ENCODE measurements at regions not wholly inside any gene's neighbourhood (a gene's known extent, or its start where the extent isn't known, plus 50 kb on each side); places are given as distances from the start of the nearest gene placed in this dataset.

- H3K4me2 ChIP-seq (ENCODE audit: insufficient read depth, insufficient read length, low read length): no peak overlapping the region
- H3K14ac ChIP-seq (ENCODE audit: insufficient read depth, low read length): no peak overlapping the region
- Mint-ChIP-seq H3K27ac (peak overlapping the region in 1 of 3 experiments; percentile 25; a peak in 2 of 7 replicates), H3K9me3 (peaks cover 4 to 7% of the 10 kb centered on the region in 2 experiments; a peak in 4 of 5 replicates), H3K4me1 (peaks cover 25 to 31% of the 10 kb centered on the region in 2 experiments), H3K4me3 (no peak overlapping the region), H3K36me3 (ENCODE audit: insufficient read depth in 1 of 3, low read depth in 3 of 3) (peaks cover 0 to 6% (median 4%) of the 10 kb centered on the region in 3 experiments; a peak in 3 of 7 replicates), H3K27me3 (ENCODE audit: low read depth) (peaks cover 7% of the 10 kb centered on the region)
- H3K18ac ChIP-seq (ENCODE audit: insufficient read length, low read depth, low read length): no peak overlapping the region
- H3K23ac ChIP-seq (ENCODE audit: insufficient read length, low read depth, low read length): no peak overlapping the region
- TF ChIP-seq, protein P1, sequence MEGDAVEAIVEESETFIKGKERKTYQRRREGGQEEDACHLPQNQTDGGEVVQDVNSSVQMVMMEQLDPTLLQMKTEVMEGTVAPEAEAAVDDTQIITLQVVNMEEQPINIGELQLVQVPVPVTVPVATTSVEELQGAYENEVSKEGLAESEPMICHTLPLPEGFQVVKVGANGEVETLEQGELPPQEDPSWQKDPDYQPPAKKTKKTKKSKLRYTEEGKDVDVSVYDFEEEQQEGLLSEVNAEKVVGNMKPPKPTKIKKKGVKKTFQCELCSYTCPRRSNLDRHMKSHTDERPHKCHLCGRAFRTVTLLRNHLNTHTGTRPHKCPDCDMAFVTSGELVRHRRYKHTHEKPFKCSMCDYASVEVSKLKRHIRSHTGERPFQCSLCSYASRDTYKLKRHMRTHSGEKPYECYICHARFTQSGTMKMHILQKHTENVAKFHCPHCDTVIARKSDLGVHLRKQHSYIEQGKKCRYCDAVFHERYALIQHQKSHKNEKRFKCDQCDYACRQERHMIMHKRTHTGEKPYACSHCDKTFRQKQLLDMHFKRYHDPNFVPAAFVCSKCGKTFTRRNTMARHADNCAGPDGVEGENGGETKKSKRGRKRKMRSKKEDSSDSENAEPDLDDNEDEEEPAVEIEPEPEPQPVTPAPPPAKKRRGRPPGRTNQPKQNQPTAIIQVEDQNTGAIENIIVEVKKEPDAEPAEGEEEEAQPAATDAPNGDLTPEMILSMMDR (conservative IDR thresholded peaks at IDR 0.05): no peak
- H3K9me3 ChIP-seq (ENCODE audit: control insufficient read depth, low read depth, low read length): no peaks in the 10 kb centered on the region
- H3K79me2 ChIP-seq (ENCODE audit: insufficient read depth, low read length): no peaks in the 10 kb centered on the region
- no peaks in the 10 kb centered on the region for H3K27me3 ChIP-seq (ENCODE audit: insufficient read depth, low read length)
- H4K20me1 ChIP-seq (ENCODE audit: control insufficient read depth, insufficient read depth, insufficient read length): no peaks in the 10 kb centered on the region
- no peaks in the 10 kb centered on the region for H3K23me2 ChIP-seq (ENCODE audit: insufficient read length, low read depth, low read length, poor library complexity, severe bottlenecking)
- no peak overlapping the region for H2BK20ac ChIP-seq (ENCODE audit: low read depth, low read length, poor library complexity, severe bottlenecking)
- H4K8ac ChIP-seq (replicated peaks; ENCODE audit: insufficient read length, low read depth, low read length): no peak overlapping the region
- H4K91ac ChIP-seq (ENCODE audit: insufficient read length, low read depth, low read length): no peak overlapping the region
- H3T11ph ChIP-seq (ENCODE audit: low read length): no peak overlapping the region
- no CpG with 5 or more reads among the region's 3 CpGs for WGBS (ENCODE audit: extremely low coverage, insufficient read length, low lambda C conversion rate)
- no peak overlapping the region for H3K9ac ChIP-seq (ENCODE audit: extremely low read depth, insufficient read length, low read length)
- H4K5ac ChIP-seq (ENCODE audit: insufficient read length, low read depth, low read length): no peak overlapping the region
- no peak overlapping the region for H3K4ac ChIP-seq (ENCODE audit: low read depth, low read length)
- H2AK5ac ChIP-seq (ENCODE audit: insufficient read length, low read length): no peak overlapping the region
- H2BK15ac ChIP-seq (ENCODE audit: low read depth, low read length): no peak overlapping the region
- H2BK120ac ChIP-seq (ENCODE audit: low read depth, low read length, poor library complexity, severe bottlenecking): no peak overlapping the region
- H3K27ac ChIP-seq (ENCODE audit: insufficient read length, low read depth, low read length): no peak overlapping the region
- peaks cover 3% of the 10 kb centered on the region; the same call in 1 of the 2 replicates for H3K4me1 ChIP-seq (ENCODE audit: insufficient read depth, low read length)
- no peak overlapping the region for H2AFZ ChIP-seq (ENCODE audit: low read length)
- no peak for DNase-seq
- no peak overlapping the region for H2BK5ac ChIP-seq (ENCODE audit: insufficient read length, low read length)
- H3K56ac ChIP-seq (ENCODE audit: insufficient read length, low read depth, low read length): no peak overlapping the region
- H3K79me1 ChIP-seq (ENCODE audit: insufficient read depth, low read depth, low read length, poor library complexity, severe bottlenecking): no peaks in the 10 kb centered on the region
- no peak overlapping the region for H2BK12ac ChIP-seq (ENCODE audit: insufficient read length, low read depth, low read length)
These were observed 74.0 kb upstream of the SLC6A6 start for GRCh38 chr3:14328422-14328821.
